Heart left ventricle (tissue), 13 donors: ENCODE measurements at regions not wholly inside any gene's neighbourhood (a gene's known extent, or its start where the extent isn't known, plus 50 kb on each side); places are given as distances from the start of the nearest gene placed in this dataset.
"Not testable (repeated sequence)": the region's sequence is repeated elsewhere in the genome, so short reads cannot be mapped to it uniquely, and the experiment has no call there.

Experiments
- POLR2A ChIP-seq, 2 donors: fragments of 450-650 bp; IDR thresholded peaks; one replicate each; pipeline ENCODE4 v1.6.1; 2017; ENCODE audit warnings: antibody characterized with exemption in 2 of 2, mild to moderate bottlenecking in 2 of 2, moderate library complexity in 2 of 2
- TF ChIP-seq, protein P1 (sequence below), 12 donors: fragments of 200-600 bp; sonication (generic) in 4 of 12; IDR thresholded peaks; one replicate each; pipeline versions ENCODE4 v1.5.0 to v1.8.0; 2018 to 2022; ENCODE audit warnings: antibody characterized with exemption in 12 of 12, mild to moderate bottlenecking in 5 of 12
- donor health status: ischemic (EF 13 %, LVEDD 7.1; RV severe dilation, severe dysfunction).
- donor health status: DM: no; HTN: yes; CAD: no.
- donor health status: DM: no; HTN: no; CAD: no.
- donor health status: ischemic (EF 25% LVEDD 6.9; RV normal size, moderate dysfunction).
- donor health status: ischemic (EF 25% LVEDD 5.7; RV mildly dilated, moderate dysfunction).
- donor health status: ischemic (EF 35%, LVEDD 5.7; RV mildly dilated, moderate dysfunction).
- donor health status: nonischemic (EF 11% LVEDD 7.7; RV severe dilation, severe dysfunction).
- donor health status: DM: yes; HTN: yes; CAD: no.
- donor health status: PGD.
- donor health status: ischemic (EF 29% LVEDD 5.4; RV normal size, mild dysfunction).
- donor health status: nonischemic (EF 23%, LVEDD 6.1; RV moderate dilation, normal function).

DNA sequence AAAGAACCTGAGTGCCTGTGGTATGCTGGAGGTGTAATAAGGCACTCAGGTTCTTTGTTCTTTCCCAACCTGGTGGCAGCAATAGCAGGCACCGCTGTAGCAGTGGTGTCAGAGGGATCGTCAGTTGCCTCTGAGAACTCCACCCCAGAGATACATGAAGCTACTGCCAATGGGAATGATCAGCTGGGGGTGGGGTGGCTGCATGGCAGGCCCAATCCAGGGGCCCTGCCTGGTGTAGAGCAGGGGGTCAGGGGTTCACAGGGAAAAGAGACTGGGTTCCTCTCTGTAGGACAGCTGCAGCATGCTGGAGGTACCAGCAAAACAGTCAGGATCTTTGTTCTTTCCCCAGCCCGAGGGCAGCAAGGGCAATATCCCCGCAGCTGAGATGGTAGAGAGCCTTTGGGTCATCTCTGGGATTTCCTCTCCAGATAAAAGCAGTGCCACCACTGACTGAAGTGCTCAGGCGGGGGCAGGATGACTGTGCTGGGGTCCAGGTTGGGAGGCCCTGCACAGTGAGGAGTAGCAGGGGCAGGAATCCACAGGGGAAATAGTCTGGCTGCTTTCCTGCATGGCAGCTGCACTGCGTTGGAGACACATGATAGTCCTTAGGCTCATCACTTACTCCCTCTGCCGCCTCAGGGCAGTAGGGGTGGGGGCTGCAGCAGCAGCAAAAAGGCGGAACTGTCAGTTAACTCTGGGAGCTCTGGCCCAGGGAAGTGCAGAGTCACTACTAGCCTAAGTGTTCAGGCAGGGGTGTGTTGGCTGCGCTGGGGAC lies 1473.1 kb downstream of the SPATA31A7 start:
- TF ChIP-seq, protein P1, sequence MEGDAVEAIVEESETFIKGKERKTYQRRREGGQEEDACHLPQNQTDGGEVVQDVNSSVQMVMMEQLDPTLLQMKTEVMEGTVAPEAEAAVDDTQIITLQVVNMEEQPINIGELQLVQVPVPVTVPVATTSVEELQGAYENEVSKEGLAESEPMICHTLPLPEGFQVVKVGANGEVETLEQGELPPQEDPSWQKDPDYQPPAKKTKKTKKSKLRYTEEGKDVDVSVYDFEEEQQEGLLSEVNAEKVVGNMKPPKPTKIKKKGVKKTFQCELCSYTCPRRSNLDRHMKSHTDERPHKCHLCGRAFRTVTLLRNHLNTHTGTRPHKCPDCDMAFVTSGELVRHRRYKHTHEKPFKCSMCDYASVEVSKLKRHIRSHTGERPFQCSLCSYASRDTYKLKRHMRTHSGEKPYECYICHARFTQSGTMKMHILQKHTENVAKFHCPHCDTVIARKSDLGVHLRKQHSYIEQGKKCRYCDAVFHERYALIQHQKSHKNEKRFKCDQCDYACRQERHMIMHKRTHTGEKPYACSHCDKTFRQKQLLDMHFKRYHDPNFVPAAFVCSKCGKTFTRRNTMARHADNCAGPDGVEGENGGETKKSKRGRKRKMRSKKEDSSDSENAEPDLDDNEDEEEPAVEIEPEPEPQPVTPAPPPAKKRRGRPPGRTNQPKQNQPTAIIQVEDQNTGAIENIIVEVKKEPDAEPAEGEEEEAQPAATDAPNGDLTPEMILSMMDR (IDR thresholded peaks at IDR 0.05), result not testable (repeated sequence)
- not testable (repeated sequence) for TF ChIP-seq POLR2A (IDR thresholded peaks at IDR 0.05)
